ENCODE measurements at regions not wholly inside any gene's neighbourhood (a gene's known extent, or its start where the extent isn't known, plus 50 kb on each side); places are given as distances from the start of the nearest gene placed in this dataset.

DNA sequence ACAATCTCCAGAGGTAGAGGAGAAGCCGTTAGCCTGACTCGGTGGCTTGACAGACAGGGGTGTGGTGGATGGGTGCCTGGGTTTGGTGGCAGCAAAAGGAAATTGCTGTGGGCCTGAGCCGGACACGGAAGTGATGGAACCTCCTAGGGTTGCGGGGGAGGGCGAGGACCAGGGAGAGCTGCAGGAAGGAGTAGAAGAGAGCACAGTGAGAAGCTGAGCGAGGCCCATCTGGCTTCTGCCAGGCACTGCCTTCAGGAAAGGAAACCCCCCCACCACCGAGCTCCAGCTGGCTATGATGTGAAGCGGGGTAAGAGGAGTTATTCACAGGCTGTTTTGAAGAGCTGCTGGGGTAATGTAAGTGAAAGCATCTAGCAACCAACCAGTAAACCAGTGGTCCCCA, 134.6 kb downstream of the TSN start:
- Histone ChIP-seq H3K27me3 (ENCODE audit: control insufficient read depth, insufficient read depth, low read length) (no peaks in the 10 kb centered on the region), H3K27ac (ENCODE audit: low read depth, low read length) (no peak overlapping the region), H3K9me3 (ENCODE audit: control insufficient read depth, insufficient read depth, low read length) (no peaks in the 10 kb centered on the region), H3K4me3 (ENCODE audit: low read depth, low read length) (no peak overlapping the region)
- no peak for DNase-seq (ENCODE audit: low read depth, low spot score)
- CTCF ChIA-PET: no interaction called here
- POLR2A ChIA-PET: no interaction called here
- TF ChIP-seq, protein P1, sequence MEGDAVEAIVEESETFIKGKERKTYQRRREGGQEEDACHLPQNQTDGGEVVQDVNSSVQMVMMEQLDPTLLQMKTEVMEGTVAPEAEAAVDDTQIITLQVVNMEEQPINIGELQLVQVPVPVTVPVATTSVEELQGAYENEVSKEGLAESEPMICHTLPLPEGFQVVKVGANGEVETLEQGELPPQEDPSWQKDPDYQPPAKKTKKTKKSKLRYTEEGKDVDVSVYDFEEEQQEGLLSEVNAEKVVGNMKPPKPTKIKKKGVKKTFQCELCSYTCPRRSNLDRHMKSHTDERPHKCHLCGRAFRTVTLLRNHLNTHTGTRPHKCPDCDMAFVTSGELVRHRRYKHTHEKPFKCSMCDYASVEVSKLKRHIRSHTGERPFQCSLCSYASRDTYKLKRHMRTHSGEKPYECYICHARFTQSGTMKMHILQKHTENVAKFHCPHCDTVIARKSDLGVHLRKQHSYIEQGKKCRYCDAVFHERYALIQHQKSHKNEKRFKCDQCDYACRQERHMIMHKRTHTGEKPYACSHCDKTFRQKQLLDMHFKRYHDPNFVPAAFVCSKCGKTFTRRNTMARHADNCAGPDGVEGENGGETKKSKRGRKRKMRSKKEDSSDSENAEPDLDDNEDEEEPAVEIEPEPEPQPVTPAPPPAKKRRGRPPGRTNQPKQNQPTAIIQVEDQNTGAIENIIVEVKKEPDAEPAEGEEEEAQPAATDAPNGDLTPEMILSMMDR (IDR thresholded peaks at IDR 0.05; ENCODE audit: low read depth, low read length): no peak

DNA sequence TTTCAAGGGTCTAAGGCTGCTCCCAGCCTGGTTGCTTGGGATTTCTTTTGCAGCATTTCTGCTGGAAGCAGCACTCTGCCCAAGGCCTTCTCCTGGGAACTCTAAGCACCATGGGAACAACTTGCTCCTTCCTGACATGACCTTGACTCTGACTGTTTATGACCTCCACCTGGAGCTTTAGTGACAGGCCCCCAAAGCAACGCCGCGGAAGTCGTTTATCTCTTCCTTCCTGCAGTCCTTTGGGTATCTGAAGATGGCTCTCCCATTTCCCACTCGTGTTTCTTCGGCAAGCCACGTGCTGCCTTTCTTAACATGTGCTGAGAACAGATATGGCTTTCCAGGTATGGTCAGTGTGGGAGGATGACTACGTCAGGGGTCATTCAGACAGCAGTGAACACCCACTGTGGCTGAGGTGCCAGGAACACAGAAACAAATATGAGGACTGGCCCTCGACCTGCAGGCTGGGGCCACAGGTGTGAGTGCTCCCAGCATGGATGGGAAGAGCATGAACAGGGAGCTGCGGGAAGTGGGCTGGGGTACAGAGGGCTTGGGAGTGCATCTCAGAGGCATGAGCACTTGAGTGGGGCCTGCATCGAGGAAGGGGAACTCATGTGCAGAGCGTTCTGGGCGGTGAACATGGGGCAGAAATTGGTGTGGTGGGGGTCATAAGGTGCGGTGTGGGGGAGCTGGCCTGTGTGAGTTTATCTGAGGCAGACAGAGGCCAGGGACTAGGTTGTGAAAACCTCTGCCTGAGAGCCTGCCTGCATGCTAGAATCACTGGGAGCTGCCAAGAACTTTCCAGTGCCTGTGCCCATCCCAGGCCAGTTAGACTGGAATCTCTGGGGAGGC, 140.5 kb downstream of the TSN start:
- DNase-seq (ENCODE audit: low read depth, low spot score): no peak
- POLR2A ChIA-PET: no interaction called here
- no peaks in the 10 kb centered on the region for H3K27me3 ChIP-seq (ENCODE audit: control insufficient read depth, insufficient read depth, low read length)
- no peak overlapping the region for H3K27ac ChIP-seq (ENCODE audit: low read depth, low read length)
- TF ChIP-seq, protein P1 (IDR thresholded peaks at IDR 0.05; ENCODE audit: low read depth, low read length): no peak
- CTCF ChIA-PET: no interaction called here
- H3K9me3 ChIP-seq (ENCODE audit: control insufficient read depth, insufficient read depth, low read length): no peaks in the 10 kb centered on the region
- H3K4me3 ChIP-seq (ENCODE audit: low read depth, low read length): no peak overlapping the region

DNA sequence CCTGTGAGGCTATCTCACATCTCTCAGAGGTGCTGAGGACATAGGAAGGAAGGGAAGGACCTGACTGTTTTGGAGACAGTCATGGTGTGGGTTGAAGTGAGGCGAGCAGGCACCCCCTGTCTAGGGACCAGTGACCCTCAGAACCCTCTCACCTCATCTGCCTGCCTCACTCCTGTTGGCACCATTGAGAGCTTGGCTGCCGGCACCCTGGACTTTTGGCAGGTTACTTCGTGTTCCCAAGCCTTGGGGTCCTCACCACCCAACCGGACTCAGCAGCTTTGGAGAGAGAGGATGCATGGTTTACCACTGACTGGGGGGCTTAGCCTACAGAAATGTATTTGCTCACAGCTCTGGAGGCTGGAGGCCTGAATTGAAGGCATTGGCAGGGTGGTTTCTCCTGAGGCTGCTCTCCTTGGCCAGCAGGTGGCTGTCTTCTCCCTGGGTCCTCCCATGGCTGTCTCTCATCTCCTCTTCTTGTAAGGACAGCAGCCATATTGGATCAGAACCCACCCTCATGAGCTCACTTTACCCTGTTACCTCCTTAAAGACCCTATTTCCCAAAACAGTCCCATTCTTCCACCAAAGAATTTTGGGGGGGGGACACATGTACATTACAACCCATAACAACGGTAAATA, 142.0 kb downstream of the TSN start:
- H3K27me3 ChIP-seq (ENCODE audit: control insufficient read depth, insufficient read depth, low read length): peaks cover 4% of the 10 kb centered on the region
- H3K27ac ChIP-seq (ENCODE audit: low read depth, low read length): no peak overlapping the region
- H3K9me3 ChIP-seq (ENCODE audit: control insufficient read depth, insufficient read depth, low read length): no peaks in the 10 kb centered on the region; the same call in 1 of the 2 replicates
- CTCF ChIA-PET: interaction anchor here (0.6 to 1.6 kb wide), 6 partner anchors 9 to 802 kb away, joined by 3 to 5 read pairs (median 3); no protein-coding TSS in a partner anchor
- no peak overlapping the region for H3K4me3 ChIP-seq (ENCODE audit: low read depth, low read length)
- DNase-seq (ENCODE audit: low read depth, low spot score): peak; percentile 3
- POLR2A ChIA-PET: no interaction called here
- TF ChIP-seq, protein P1 (IDR thresholded peaks at IDR 0.05; ENCODE audit: low read depth, low read length): peak; percentile 42

DNA sequence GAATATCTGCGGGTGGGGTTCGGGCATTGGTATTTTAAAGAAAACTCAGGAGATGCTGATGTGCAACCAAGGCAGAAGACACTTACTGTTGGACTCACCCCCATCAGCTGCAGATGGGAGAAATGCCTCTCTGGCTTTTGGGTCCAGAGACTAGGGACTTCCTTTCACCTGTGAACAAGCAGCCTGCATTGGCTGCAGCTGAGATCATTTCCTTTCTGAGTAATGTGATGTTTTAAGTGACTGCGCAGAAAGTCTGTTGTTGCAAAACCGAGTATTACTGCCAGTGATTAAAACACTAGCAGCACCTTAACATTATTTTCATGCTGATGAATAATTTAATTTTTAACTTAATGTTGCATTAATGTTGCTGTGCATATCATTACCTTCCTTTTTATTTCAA, 143.0 kb downstream of the TSN start:
- Histone ChIP-seq H3K27ac (ENCODE audit: low read depth, low read length) (peak overlapping the region; percentile 58), H3K4me3 (ENCODE audit: low read depth, low read length) (no peak overlapping the region), H3K9me3 (ENCODE audit: control insufficient read depth, insufficient read depth, low read length) (no peaks in the 10 kb centered on the region; the same call in 1 of the 2 replicates), H3K27me3 (ENCODE audit: control insufficient read depth, insufficient read depth, low read length) (peaks cover 10% of the 10 kb centered on the region)
- ChIA-PET POLR2A (no interaction called here), CTCF (interaction anchor here (1.5 kb wide), 1 partner anchor 14 kb away, joined by 3 read pairs; no protein-coding TSS in a partner anchor)
- DNase-seq (ENCODE audit: low read depth, low spot score): peak; percentile 16
- TF ChIP-seq, protein P1 (IDR thresholded peaks at IDR 0.05; ENCODE audit: low read depth, low read length): no peak

DNA sequence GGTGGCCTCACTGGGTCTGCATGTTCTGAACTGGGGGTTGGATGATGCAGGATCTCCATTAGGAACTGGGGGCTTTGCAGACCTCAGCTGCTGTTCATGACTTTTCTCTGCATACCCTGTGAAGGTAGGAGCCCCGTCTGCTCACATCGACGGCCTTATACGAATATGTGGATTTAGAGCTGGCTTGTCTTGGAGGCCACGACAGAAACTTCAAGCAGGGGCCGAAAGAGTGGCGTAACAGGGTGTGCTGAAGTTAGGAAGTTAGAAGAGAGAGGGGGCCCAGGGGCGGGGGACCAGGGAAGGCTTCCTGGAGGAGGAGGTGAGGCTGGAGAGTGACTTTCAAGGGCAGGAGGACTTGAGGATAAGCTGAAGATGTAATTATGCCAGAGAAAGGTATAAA, 144.9 kb downstream of the TSN start:
- no peak overlapping the region for H3K27ac ChIP-seq (ENCODE audit: low read depth, low read length)
- DNase-seq (ENCODE audit: low read depth, low spot score): no peak
- peaks cover 13% of the 10 kb centered on the region for H3K27me3 ChIP-seq (ENCODE audit: control insufficient read depth, insufficient read depth, low read length)
- TF ChIP-seq, protein P1 (IDR thresholded peaks at IDR 0.05; ENCODE audit: low read depth, low read length): no peak
- H3K4me3 ChIP-seq (ENCODE audit: low read depth, low read length): no peak overlapping the region
- ChIA-PET CTCF (no interaction called here), POLR2A (no interaction called here)
- no peaks in the 10 kb centered on the region; the same call in 1 of the 2 replicates for H3K9me3 ChIP-seq (ENCODE audit: control insufficient read depth, insufficient read depth, low read length)
